ENCODE measurements at regions not wholly inside any gene's neighbourhood (a gene's known extent, or its start where the extent isn't known, plus 50 kb on each side); places are given as distances from the start of the nearest gene placed in this dataset.

DNA sequence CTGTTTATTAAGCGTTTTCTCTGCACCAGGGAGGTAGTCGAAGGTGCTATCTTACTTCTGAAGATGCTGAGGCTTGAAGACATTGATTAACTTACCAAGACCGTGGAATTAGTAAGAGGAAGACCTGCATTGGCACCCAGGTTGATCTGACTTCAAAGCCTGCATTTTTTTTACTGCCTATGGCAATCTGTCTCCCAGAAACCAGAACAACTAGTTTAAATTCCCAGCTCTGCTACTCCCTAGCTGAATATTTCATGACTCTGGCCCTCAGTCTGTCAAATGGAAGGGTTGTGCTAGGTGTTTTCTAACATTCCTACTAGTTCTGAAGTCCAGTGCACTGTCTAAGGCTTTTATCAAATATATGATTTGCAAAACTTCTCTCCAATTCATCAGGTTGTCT lies 52.0 kb upstream of the GRAMD1B start:
- TF ChIP-seq GATA2 (IDR thresholded peaks at IDR 0.05; ENCODE audit: low read depth, low read length) (no peak), GATA3 (IDR thresholded peaks at IDR 0.05; ENCODE audit: low read depth, low read length) (no peak)

DNA sequence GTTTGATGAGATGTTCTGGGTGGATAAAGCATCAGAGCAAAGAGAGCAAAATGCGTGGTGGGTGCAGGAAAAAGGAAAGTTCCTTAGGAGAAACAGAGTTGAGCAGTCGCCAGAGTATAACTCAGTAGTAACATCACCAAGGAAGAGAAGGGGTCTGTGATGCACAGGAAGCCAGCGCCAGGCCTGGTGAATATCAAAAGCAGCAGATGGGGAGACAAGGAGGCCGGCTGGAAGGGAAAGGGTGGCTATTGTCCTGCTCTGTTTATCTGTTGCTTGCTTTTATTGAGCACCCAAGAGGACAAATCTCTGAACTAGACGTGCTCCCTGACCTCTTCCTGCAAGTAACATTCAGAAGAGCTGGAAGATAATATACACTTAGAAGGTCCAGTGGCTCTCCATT lies 52.7 kb upstream of the GRAMD1B start:
- TF ChIP-seq GATA3 (IDR thresholded peaks at IDR 0.05; ENCODE audit: low read depth, low read length) = no peak; the same call in 1 of the 2 replicates
- TF ChIP-seq GATA2 (IDR thresholded peaks at IDR 0.05; ENCODE audit: low read depth, low read length) = peak; percentile 69

DNA sequence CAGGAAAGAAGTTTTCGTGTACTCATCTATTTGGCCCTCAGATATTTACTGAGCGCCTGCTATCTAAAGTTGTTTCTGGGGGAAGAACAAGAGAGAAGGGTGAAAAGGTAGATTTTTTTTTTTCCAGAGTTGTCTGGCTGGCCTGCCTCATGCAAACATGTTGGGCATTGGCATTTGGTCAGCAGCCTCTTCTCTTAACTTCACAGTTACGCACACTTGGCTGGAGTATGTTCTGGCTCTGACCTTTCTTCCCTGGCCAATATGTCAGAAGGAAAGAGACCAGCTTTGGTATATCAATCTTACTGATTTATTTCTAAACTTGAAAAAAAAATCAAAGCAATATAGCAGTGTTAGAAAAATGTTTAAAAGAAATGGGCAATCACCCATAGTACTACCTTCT lies 54.2 kb upstream of the GRAMD1B start:
- no peak for TF ChIP-seq GATA3 (IDR thresholded peaks at IDR 0.05; ENCODE audit: low read depth, low read length)
- no peak for TF ChIP-seq GATA2 (IDR thresholded peaks at IDR 0.05; ENCODE audit: low read depth, low read length)

DNA sequence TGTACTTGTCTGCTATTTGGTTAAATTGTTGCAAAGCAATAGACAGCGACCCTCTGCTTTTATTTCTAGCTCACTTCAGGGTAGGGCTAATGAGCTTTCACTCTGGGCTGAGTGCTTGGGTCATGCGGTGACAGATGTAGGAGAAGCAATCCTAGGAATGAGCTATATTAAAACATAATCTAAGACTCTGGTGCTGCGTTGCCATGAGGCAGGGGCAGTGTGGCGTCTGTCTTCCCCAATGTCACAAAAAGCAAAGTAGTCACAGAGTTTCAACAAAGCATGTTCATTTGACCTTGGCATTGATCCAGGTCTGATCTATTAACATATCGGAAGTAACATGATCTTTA lies 55.5 kb upstream of the GRAMD1B start:
- no peak for TF ChIP-seq GATA3 (IDR thresholded peaks at IDR 0.05; ENCODE audit: low read depth, low read length)
- TF ChIP-seq GATA2 (IDR thresholded peaks at IDR 0.05; ENCODE audit: low read depth, low read length) = no peak

DNA sequence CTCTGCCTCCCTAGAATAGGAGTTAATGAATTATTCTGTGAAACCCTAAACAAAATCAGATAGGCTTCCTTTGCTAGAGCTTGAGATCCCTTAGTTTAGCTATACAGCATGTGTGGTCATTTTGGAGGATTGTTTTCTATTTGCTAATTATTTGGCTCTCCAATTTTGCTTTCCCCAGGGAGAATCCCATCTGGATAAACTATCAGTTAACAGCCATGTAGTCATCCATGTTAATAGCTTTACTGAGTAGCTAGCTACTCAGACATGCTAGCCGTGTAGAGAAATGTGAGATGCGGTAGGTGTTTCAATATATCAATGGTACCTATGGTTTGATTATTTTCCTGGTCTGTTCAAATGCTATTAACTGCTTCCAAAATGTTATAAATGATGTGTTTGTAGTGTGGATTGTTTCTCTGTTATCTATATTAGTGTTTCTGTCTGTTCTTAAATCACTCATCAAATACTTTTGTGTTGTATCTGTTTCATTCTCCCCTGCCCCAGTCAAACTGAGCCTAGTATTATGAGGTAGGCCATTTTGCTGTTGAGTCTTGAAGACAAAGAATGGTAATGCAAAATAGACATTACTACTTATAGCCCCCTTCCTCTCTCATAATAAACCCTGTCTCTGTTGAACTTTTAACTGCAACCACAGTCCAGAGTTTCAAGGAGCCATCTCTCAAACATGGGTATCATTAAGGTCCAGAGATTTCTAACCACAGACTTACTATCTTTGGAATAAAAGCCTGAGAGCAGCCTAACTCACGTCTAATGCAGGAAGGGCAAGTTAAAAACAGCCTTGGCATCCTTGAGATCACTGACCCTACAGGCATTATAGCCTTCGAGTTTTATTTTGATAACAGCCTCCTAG lies 56.1 kb upstream of the GRAMD1B start:
- TF ChIP-seq GATA3 (IDR thresholded peaks at IDR 0.05; ENCODE audit: low read depth, low read length) (no peak), GATA2 (IDR thresholded peaks at IDR 0.05; ENCODE audit: low read depth, low read length) (no peak)

DNA sequence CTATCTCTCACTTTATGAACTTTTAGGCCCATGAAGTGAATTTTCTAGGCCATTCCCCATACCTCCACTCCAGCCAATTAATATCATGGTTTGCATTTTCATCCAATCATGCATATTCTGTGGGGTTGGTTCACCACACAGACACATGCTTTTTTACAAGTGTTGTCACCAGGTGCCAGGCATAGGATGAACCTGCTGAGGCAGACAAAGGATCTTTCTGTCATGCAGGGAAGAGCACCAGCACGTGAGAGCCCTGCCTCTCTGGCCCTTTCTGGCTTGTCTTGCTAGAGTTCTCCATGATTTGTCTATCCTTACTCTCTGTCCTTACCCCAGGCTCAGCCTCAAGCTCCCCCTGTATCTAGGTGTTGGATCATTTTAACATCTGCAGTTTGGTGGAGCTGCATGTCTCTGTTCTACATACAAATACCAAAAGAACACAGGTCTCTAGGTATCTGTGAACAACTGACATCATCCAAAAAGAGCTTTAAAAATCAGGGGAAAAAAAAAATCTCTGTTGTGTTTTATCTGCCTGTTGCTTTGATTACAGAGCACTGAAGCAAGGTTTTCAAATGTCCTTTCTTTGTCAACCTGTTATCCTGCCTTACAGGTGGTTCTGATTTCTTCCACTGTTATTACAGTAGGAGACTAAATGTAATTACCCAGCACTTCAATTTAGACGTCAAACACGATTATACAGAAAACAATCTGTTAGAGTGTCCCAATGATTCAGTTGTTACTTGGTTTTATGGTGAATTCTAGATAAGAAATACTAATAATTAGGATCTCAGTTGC lies 58.4 kb upstream of the GRAMD1B start:
- no peak for TF ChIP-seq GATA2 (IDR thresholded peaks at IDR 0.05; ENCODE audit: low read depth, low read length)
- no peak for TF ChIP-seq GATA3 (IDR thresholded peaks at IDR 0.05; ENCODE audit: low read depth, low read length)

DNA sequence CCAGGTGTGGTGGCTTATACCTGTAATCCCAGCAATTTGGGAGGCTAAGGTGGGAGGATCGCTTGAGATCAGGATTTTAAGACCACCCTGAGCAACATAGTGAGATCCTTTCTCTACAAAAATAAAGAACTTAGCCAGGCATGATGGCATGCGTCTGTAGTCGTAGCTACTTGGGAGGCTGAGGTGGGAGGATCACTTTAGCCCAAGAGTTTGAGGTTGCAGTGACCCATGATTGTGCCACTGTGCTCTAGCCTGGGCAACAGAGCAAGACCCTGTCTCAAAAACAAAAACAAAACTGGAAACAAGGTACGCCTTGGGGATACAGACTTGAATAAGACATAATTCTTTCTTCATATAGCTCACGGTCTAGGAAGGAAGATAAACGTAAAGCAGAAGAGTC lies 63.1 kb upstream of the GRAMD1B start:
- no peak for TF ChIP-seq GATA2 (IDR thresholded peaks at IDR 0.05; ENCODE audit: low read depth, low read length)
- no peak for TF ChIP-seq GATA3 (IDR thresholded peaks at IDR 0.05; ENCODE audit: low read depth, low read length)

DNA sequence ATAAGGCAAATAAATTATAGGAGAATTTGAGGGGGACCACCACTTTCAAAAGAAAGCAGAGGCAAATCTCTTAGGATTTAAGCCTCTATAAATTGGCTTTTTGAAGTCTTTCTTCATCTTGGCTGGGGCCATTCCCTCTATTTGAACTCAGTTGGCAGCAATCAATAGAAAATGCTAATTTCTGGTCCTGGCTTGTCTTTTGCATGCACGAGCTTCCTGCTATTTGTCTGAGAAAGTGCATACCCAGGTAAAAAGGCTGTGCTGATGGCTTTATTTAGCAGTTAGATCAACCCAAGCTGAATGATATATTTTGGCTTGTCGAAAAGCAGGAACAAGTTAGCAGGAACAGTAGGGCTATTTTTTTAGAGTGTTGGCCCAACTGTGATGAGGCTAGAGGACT lies 64.1 kb upstream of the GRAMD1B start:
- TF ChIP-seq GATA3 (IDR thresholded peaks at IDR 0.05; ENCODE audit: low read depth, low read length) (no peak), GATA2 (IDR thresholded peaks at IDR 0.05; ENCODE audit: low read depth, low read length) (no peak)

DNA sequence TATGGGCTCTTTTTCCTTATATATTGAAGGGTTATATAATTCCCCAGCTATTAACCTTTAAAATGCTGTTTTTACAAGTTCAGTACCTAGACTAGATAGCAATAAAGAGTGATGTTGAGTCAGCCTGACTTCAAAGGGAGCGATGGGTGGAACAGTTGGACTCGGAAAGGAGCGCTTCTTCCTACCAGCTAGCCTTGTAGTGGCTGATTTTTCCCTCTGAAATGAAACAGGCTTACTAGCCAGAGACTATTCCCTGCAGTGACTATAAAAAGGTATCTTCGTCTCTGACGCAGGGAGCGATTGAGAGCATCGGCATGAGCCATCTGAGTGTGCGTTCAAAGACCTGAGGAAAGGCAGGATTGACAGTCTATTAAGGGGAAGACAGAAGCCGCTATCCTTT lies 66.0 kb upstream of the GRAMD1B start:
- TF ChIP-seq GATA3 (IDR thresholded peaks at IDR 0.05; ENCODE audit: low read depth, low read length) (no peak), GATA2 (IDR thresholded peaks at IDR 0.05; ENCODE audit: low read depth, low read length) (no peak)

DNA sequence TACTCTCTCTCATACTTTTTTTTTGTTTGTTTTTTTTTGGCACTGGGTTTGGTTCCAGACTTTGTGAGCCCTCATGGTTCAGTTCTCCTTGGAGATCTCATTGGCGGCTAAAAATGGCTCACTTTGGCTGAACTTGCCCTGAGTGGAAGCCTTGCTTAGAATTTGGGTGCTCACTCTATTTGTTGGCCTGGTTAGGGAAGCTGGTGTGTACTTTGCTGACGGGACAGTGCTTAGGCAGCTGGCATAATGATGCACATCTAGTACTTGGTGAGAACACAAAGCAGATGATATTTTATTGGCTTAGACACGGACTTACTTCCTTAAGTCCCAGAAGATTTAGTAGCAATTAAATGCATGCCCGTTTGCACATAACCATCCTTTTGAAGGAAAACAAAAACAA lies 66.5 kb upstream of the GRAMD1B start:
- TF ChIP-seq GATA2 (IDR thresholded peaks at IDR 0.05; ENCODE audit: low read depth, low read length) = no peak
- TF ChIP-seq GATA3 (IDR thresholded peaks at IDR 0.05; ENCODE audit: low read depth, low read length) = no peak

DNA sequence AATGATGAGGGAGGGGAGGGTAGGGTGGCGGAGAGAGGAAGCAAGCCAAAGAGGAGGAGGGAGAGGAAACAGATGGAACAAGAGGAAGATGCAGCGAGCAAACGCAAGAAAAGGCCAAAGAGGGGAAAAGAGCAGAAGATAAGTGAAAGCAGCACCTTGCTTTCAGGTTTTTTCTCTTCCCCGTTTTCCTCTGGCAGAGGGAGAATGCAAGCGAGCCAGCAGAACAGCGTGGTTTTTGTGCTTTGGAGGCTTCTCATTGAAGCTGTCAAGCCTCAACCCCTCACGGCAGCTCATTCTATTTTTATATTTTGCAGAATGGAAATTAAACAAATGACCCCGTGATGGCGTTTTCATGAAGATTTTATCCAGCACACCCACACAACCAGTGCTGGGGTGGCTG lies 67.1 kb upstream of the GRAMD1B start:
- TF ChIP-seq GATA3 (IDR thresholded peaks at IDR 0.05; ENCODE audit: low read depth, low read length) = no peak
- no peak for TF ChIP-seq GATA2 (IDR thresholded peaks at IDR 0.05; ENCODE audit: low read depth, low read length)

DNA sequence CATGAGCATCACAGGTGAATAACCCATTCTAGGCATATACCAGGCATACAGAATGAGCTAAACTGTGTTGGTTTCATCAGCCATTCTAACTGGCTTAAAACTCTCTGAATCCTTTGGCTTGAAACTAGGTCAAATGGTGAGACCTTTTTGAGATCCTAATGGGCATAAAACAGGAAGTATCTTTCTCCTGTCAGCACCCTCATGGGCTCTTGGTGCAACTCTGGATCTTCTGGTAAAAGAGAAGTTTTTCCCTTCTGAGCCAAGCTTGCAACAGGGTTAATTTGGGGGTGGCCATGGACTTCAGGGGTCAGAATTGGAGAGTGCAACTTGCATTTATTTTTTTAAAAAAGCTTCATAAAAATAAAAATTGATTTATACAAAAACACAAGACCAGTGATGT lies 67.9 kb upstream of the GRAMD1B start:
- no peak for TF ChIP-seq GATA3 (IDR thresholded peaks at IDR 0.05; ENCODE audit: low read depth, low read length)
- TF ChIP-seq GATA2 (IDR thresholded peaks at IDR 0.05; ENCODE audit: low read depth, low read length) = no peak

DNA sequence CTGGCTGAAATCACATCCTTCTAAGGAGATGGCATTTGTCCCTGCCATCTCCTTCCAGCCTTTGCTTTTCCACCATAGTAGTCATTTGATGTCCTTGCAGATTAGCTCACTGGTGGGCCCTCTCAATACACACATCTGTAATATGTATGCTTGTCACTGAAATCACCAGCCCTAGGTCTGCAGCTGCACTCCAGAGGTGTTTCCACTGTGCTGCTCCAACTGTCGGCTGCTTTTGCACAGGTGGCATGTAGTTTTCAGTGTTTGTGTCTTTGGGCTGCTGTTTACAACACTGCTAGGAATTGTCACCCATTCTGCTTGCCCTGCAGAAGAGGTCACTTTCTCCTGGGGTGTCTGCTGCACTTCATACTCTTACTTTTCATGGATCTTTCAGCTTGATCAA lies 69.0 kb upstream of the GRAMD1B start:
- TF ChIP-seq GATA3 (IDR thresholded peaks at IDR 0.05; ENCODE audit: low read depth, low read length) (no peak), GATA2 (IDR thresholded peaks at IDR 0.05; ENCODE audit: low read depth, low read length) (no peak)

DNA sequence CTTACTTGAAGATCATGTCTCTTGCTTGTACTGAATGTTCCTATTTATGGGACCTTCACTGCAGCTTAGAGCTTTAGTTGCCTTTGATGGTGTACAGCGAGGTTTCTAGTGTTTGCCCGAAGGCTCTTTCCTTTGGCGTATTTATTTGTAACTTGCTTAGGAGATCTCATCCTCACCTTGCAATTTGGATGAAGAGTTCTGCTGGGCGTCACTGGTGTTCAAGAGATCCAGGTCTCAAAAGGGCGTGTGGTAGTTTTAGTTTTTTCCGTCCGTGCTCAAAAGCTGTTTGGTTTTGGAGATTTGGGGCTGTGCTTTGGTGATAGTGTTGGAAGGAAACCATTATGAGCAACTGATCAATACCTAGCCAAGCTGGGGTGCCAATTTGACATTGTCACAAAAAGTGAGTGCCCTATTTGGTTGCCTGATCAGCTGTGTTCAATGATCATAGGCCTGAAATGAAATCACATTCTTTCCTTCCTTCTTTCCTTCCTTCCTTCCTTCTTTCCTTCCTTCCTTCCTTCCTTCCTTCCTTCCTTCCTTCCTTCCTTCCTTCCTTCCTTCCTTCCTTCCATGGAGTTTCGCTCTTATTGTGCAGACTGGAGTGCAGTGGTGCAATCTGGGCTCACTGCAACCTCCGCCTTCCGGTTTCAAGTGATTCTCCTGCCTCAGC lies 69.7 kb upstream of the GRAMD1B start:
- no peak for TF ChIP-seq GATA3 (IDR thresholded peaks at IDR 0.05; ENCODE audit: low read depth, low read length)
- no peak for TF ChIP-seq GATA2 (IDR thresholded peaks at IDR 0.05; ENCODE audit: low read depth, low read length)
